GM18870 (cell line): ENCODE measurements at regions not wholly inside any gene's neighbourhood (a gene's known extent, or its start where the extent isn't known, plus 50 kb on each side); places are given as distances from the start of the nearest gene placed in this dataset.

Experiments used
- ATAC-seq: cut with Tn5 transposase; IDR thresholded peaks from one replicate; pipeline ENCODE4 v1.9.1; 2021; ENCODE audit warnings: moderate library complexity; ENCODE audit not compliant: unreplicated experiment

DNA sequence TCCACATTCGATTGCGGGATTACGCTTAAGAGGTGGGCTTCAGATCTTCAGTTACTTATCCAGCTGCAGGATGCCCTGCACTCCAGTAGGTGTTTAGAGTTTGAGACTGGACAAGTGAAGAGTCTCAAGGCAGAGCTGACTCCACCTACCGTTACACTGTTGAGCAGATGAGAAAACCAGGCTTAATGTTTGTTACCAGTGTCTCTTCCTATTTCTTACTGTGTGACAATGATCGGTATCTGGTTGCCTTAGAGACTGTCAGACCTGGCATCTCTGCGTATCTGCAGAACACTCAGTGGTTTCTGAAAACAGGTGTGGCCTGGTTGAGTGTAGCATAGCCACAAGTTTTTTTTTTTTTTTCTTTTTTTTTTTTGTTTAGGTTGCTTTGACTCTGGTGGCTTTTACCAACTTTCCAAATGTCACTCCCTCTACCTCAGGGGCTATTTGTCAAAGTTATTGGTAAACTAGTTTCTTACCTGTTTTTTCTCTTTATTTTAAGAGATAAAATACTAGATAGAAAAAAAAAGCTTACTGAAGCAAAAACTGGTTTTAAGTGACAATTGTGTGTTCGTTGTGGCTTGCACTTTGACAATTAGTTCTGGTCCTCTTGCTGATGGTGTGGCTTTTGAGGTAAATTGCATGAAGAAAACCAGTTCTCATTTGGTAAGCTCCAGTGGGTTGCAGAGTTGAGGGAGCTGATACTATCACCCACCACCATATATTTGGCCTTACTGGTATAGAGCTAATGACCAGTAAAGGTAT lies 284.8 kb downstream of the ETS1 start:
- peak; percentile 84 for ATAC-seq

GRCh38 chr11:128301756-128302155 lies 285.6 kb downstream of the ETS1 start:
- no peak for ATAC-seq

DNA sequence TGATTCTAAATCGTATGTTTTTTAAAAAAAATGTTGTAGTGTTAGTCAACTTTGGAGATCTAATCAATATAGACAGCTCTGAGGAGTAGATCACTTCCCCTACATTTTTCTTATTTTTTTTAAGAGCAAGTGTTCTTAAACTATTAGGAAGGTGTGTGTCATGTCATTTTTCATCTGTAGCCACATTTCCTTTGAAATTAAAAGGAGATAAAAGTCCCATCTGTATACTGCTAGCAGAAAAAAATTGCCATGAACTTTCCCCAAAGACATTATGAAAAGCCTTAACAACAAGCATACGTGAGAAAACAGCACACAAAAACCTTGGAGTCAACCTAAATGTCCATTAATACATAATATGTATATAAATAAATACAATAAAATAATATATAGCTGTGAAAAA lies 286.6 kb downstream of the ETS1 start:
- ATAC-seq: no peak

GRCh38 chr11:128299132-128299726 lies 288.1 kb downstream of the ETS1 start:
- ATAC-seq: peak; percentile 38

DNA sequence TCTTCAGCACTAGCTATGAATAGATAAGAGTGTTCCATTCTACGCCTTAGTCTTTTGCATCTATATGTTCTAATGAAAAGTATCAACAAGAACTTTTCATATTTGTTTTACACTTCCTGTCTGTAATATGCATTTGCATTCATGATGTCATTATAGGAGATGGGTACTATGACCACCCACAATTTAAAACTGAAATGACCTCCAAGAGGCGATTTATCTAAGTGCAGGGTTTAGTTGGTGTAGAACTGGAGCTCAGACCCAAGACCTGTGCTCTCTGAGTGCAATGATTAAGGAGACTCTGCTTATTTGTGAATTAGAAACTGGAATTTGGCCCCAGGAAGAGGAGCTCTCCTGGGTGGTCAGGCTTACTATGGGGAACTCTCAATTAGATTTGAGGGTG lies 289.1 kb downstream of the ETS1 start:
- ATAC-seq: no peak

DNA sequence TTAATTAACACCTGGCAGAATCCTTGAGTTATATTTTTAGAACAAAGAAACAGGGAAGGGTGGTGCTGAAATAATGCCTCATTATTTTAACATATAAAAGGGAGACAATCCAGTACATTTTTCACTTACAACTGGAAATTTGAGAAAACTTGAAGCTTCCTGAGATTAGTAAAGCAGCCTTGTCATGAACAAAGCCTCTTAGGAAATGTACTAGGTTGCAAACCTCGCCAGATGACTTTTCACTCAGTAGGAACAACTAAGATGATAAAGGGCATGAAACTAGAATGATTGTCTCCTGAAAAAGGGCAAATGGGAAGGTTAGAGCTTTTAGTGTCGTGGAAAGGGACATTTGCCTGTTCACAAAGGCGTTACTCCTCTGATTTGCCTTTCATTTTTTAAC lies 289.6 kb downstream of the ETS1 start:
- no peak for ATAC-seq

DNA sequence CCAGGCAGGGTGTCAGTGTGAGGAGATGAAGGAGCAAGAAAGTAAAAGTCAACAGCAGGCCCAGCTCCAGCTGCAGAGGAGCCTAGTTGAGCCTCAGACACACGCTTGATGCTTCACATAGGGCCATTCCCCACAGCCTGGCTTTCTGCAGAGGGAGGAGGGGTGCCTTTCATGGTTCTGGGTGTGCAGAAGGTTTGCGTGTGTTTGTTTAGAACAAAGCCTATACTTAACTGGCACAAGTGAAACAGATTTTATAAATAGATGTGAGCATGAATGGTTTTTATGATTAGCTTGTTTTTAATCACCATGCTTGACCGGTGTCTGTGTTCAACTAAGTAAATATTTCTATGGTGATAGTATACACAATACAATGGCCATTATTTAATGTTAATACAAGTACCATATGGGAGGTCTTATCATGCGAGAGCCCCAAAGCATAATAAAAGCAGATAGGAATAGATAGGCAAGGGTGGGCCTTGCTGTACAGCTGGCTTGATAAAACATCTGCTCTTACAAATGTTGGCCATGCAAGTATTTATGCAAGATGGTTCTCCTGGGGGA lies 290.2 kb downstream of the ETS1 start:
- ATAC-seq: no peak

DNA sequence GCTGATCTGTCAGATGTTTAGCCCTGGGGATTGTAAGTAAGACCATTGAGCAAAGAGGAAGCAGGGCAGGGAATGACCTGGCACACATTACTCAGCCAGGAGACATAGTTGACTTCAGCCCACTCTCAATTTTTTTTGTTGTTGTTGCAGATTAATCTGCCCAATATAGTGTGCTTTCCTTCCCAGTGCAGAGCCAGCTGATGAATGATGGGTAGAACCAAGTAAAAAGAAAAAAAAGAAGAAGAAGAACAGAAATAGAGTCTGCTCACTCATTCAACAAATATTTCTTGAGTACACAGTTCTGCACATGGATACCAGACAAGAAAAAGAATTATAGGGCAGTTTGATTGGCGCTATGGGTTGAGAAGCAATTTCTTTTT lies 292.7 kb downstream of the ETS1 start:
- no peak for ATAC-seq

GRCh38 chr11:128294001-128294670 lies 293.2 kb downstream of the ETS1 start:
- no peak for ATAC-seq

- ATAC-seq: no peak
Measured at GRCh38 chr11:128291835-128292234, 295.5 kb downstream of the ETS1 start.

GRCh38 chr11:128291007-128291406 lies 296.4 kb downstream of the ETS1 start:
- no peak for ATAC-seq

DNA sequence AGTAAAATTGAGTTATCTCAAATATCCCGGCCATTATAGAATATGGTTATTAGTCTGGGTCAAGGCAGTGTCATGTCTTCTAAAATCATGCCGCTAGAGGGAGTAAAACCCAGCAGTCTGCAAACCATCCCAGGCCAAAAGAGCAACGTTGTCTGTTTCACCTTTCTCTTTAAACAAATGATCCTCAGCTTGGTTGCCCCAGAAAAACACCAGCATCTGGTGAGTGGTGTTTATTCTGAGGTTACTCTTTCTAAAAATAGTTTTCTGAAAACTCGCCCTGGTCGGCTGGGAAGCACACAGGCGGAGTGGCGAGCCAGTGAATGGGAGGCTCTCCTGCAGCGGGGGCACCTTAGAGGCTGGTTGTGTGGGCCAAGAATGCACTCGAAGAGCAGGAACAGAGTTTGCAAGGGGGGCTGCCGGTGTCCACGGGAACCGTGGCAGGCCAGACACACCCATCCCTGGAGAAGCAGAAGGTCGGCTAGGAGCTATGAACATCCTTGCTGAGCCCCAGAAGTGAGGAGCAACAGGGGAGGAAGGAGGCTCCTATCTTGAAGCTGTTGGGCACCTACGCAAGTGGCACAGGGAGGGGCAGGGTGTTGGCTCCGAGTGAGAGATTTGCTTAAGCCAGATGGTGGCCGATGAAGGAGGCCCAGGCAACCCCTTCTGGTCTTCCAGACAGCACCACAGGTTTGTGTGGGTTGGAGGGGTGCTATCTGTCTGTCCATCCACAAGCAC lies 297.1 kb downstream of the ETS1 start:
- peak; percentile 78 for ATAC-seq

- peak; percentile 38 for ATAC-seq
Measured at GRCh38 chr11:128289048-128289447, 298.3 kb downstream of the ETS1 start.

DNA sequence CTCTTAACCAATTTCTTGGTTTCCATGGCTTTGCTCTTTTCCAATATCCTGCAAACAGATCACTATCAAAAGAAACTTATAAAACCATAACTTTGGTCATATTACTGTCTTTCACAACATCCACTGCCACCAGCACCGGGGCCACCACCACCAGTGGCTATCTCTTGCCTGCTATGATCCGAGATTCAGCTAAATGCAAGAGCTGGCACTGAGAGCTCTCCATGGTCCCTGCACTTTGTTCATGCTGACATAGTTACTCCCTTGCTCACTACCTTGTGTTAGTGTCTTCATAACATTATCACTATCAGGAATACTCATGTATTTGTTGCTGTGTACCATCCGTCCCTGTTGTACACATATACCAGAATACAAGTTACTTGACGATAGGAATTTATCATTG lies 299.0 kb downstream of the ETS1 start:
- no peak for ATAC-seq

DNA sequence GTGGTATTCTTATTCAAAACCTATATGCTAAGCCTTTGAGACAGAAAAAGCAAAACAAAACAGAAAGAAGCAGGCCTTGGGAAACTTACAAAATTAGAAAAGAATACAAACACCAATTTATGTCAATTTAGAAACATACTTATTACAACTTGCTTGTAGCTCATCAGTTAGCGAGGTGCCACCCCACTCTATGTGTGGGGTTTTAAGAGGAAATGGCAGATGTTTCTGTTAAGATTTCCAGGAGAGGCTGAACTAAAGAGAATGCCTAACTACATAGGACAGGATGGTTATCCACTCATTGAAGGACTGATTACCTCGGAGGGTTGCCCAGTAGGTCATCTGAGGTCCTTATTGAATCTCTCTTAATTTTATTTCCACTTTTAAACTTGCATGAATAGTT lies 302.0 kb downstream of the ETS1 start:
- no peak for ATAC-seq

DNA sequence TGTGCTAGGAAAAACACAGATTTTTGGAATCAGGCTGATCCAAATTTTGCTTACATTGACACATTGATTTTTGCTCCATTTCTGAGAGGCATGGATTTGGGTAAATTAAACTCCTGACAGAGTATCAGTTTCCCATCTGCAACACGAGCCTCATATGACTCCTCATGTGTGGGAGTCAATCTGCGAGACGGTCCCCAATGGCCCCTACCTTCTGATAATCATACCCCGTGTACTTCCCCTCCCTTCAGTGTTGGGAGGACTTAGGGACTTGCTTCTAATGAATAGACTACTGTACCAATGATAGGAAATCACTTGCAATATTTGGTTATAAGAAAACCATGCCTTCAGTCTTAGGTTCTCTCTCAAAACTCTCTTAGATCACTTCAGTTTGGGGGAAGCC lies 302.7 kb downstream of the ETS1 start:
- ATAC-seq: no peak

GRCh38 chr11:128283451-128283850 lies 303.9 kb downstream of the ETS1 start:
- no peak for ATAC-seq

DNA sequence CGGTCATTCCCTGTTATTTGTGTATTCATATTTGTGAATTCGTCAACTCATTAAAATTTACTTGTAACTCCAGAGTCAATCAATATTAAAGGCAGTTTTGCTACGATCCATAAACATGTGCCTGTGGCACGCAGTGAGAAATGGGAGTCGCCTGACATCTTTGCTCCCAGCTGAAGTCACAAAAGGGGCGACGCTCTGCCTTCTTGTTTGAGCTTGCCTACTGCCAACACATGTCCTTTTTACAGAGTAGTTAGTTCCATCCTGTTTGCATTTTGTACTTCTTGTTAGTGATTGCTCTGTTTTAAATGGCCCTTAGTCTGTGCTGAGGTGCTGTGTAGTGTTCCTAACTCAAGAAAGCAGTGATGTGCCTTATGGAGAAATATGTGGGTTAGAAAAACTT lies 305.3 kb downstream of the ETS1 start:
- ATAC-seq: no peak

- no peak for ATAC-seq
Measured at GRCh38 chr11:128279866-128280265, 307.5 kb downstream of the ETS1 start.

DNA sequence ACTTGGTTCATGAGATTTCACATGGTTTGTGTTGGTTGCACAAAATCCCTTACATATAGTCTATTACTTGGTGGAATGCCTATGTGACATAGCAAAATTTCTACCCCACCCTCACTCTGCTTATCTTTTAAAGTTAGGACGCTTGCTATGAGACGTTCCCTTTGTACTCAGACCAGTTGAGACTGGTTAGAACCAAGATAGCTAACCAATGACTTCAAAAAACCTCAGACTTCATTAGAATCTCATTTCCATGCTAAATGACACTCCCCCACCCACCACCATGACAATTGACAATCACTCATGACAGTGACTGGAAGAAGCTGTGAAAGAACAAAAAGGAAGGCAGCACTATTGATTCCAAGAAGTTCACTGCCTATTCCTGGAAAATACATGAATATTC lies 313.6 kb downstream of the ETS1 start:
- no peak for ATAC-seq

- no peak for ATAC-seq
Measured at GRCh38 chr11:128271401-128271800, 316.0 kb downstream of the ETS1 start.
